CD4-positive, alpha-beta T cell (primary cell): ENCODE measurements at regions not wholly inside any gene's neighbourhood (a gene's known extent, or its start where the extent isn't known, plus 50 kb on each side); places are given as distances from the start of the nearest gene placed in this dataset.

Source experiments
- ATAC-seq: fragments of 200-7000 bp; cut with Tn5 transposase; one replicate; pipeline ENCODE4 v1.10.0; 2022; ENCODE audit warnings: mild to moderate bottlenecking; ENCODE audit not compliant: poor library complexity
- CTCF ChIA-PET: fragments of 350-600 bp; sonication (Branson Sonifier 250); formaldehyde crosslinking; loops from one replicate; lab custom pipeline; 2021; ENCODE audit warnings: antibody characterized with exemption, inconsistent platforms; lab: Charles Lee
- POLR2A ChIA-PET: fragments of 350-600 bp; sonication (Branson Sonifier 250); formaldehyde crosslinking; loops from one replicate; lab custom pipeline; 2021; ENCODE audit warnings: antibody characterized with exemption, inconsistent platforms; lab: Charles Lee
- DNase-seq, 14 experiments: peaks; one replicate each; pipeline ENCODE4 v3.0.0-alpha.2; 2013 to 2020; ENCODE audit warnings: mixed read lengths in 2 of 14
- H3K27ac ChIP-seq, 2 donors: one replicate each; pipeline versions ENCODE4 v1.5.1 to v1.7.0; 2013; ENCODE audit warnings: low read length in 2 of 2, low read depth in 1 of 2, mild to moderate bottlenecking in 1 of 2
- H3K27me3 ChIP-seq, 2 experiments: 1 replicate in 1 of 2; 2 replicates in 1 of 2; pipeline versions ENCODE4 v1.6.1 to v1.7.0; 2013; ENCODE audit warnings: low read length in 2 of 2, control low read depth in 1 of 2, mild to moderate bottlenecking in 1 of 2, moderate library complexity in 1 of 2; ENCODE audit not compliant: insufficient read depth in 2 of 2, control insufficient read depth in 1 of 2
- H3K36me3 ChIP-seq: one replicate; pipeline ENCODE4 v1.6.1; 2013; ENCODE audit warnings: low read length, control low read depth; ENCODE audit not compliant: insufficient read depth
- H3K4me1 ChIP-seq: one replicate; pipeline ENCODE4 v1.6.1; 2013; ENCODE audit warnings: low read length, control low read depth; ENCODE audit not compliant: insufficient read depth
- H3K4me3 ChIP-seq: one replicate; pipeline ENCODE4 v1.5.1; 2013; ENCODE audit warnings: mild to moderate bottlenecking, low read length, moderate library complexity
- H3K9me3 ChIP-seq, 2 experiments: 1 replicate in 1 of 2; 2 replicates in 1 of 2; pipeline versions ENCODE4 v1.6.1 to v1.7.0; 2013; ENCODE audit warnings: low read length in 2 of 2, mild to moderate bottlenecking in 2 of 2, control low read depth in 1 of 2, moderate library complexity in 1 of 2; ENCODE audit not compliant: control insufficient read depth in 1 of 2, insufficient read depth in 1 of 2
- H3K27ac Mint-ChIP-seq: one replicate; pipeline ENCODE4 v1.8.0; 2020; ENCODE audit warnings: mixed read lengths
- H3K27me3 Mint-ChIP-seq: one replicate; pipeline ENCODE4 v1.8.0; 2021; ENCODE audit warnings: mixed read lengths
- H3K36me3 Mint-ChIP-seq: one replicate; pipeline ENCODE4 v1.8.0; 2021; ENCODE audit warnings: low read depth, mixed read lengths
- H3K4me1 Mint-ChIP-seq: one replicate; pipeline ENCODE4 v1.8.0; 2021; ENCODE audit warnings: low read depth, mixed read lengths
- H3K4me3 Mint-ChIP-seq: one replicate; pipeline ENCODE4 v1.8.0; 2020; ENCODE audit warnings: mild to moderate bottlenecking, mixed read lengths
- H3K9me3 Mint-ChIP-seq: one replicate; pipeline ENCODE4 v1.8.0; 2020; ENCODE audit warnings: mixed read lengths
- CTCF ChIP-seq: fragments of 200-600 bp; IDR thresholded peaks from one replicate; pipeline ENCODE4 v1.8.0; 2022; ENCODE audit warnings: antibody characterized with exemption, mild to moderate bottlenecking
- intact Hi-C, 2 experiments: fragments of 100-400 bp; cut with DNase I in 1 of 2; cut with micrococcal nuclease in 1 of 2; formaldehyde crosslinking; loops; one replicate each; pipeline versions ENCODE4 v1.15.1 to v1.9.0; 2023 to 2025; cut with DNase I, micrococcal nuclease

- POLR2A ChIA-PET = no interaction called here
These were observed 185.9 kb upstream of the LINGO1 start for GRCh38 chr15:77818484-77819047.

GRCh38 chr15:77817434-77817833, 184.7 kb upstream of the LINGO1 start:
- intact Hi-C loops = no loop called here
- no peak for ATAC-seq
- H3K27ac Mint-ChIP-seq = no peak overlapping the region

More at GRCh38 chr15:77818484-77819047, 185.9 kb upstream of the LINGO1 start:
- CTCF ChIA-PET = no interaction called here
- intact Hi-C loops = no loop called here
- no peak overlapping the region for H3K27ac ChIP-seq
- no peaks in the 10 kb centered on the region for H3K36me3 ChIP-seq
- no peak for ATAC-seq
- no peaks in the 10 kb centered on the region for H3K9me3 ChIP-seq
- H3K4me1 Mint-ChIP-seq = no peaks in the 10 kb centered on the region
- H3K36me3 Mint-ChIP-seq = no peaks in the 10 kb centered on the region
- no peaks in the 10 kb centered on the region for H3K9me3 Mint-ChIP-seq
- no peak overlapping the region for H3K4me3 Mint-ChIP-seq
- no peak overlapping the region for H3K27ac Mint-ChIP-seq
- DNase-seq = no peak
- H3K27me3 ChIP-seq = peaks cover 16 to 45% of the 10 kb centered on the region in 2 experiments
- H3K27me3 Mint-ChIP-seq = peaks cover 59% of the 10 kb centered on the region
- no peak for TF ChIP-seq CTCF
- H3K4me1 ChIP-seq = no peaks in the 10 kb centered on the region
- no peak overlapping the region for H3K4me3 ChIP-seq

GRCh38 chr15:77816983-77817382, 184.3 kb upstream of the LINGO1 start:
- no peak overlapping the region for H3K27ac ChIP-seq
- H3K27ac Mint-ChIP-seq = no peak overlapping the region
- ChIA-PET POLR2A (no interaction called here), CTCF (no interaction called here)
- H3K27me3 Mint-ChIP-seq = peaks cover 46% of the 10 kb centered on the region
- intact Hi-C loops = no loop called here
- DNase-seq (no peak), ATAC-seq (no peak)
- TF ChIP-seq CTCF = no peak
- H3K36me3 Mint-ChIP-seq = no peaks in the 10 kb centered on the region
- H3K9me3 Mint-ChIP-seq = no peaks in the 10 kb centered on the region
- H3K27me3 ChIP-seq = peaks cover 16 to 41% of the 10 kb centered on the region in 2 experiments
- no peaks in the 10 kb centered on the region for H3K9me3 ChIP-seq
- H3K4me1 Mint-ChIP-seq = no peaks in the 10 kb centered on the region
- no peak overlapping the region for H3K4me3 ChIP-seq
- no peaks in the 10 kb centered on the region for H3K36me3 ChIP-seq
- no peaks in the 10 kb centered on the region for H3K4me1 ChIP-seq
- H3K4me3 Mint-ChIP-seq = no peak overlapping the region

More at GRCh38 chr15:77817434-77817833, 184.7 kb upstream of the LINGO1 start:
- no peak for DNase-seq
- Mint-ChIP-seq H3K4me3 (no peak overlapping the region), H3K36me3 (no peaks in the 10 kb centered on the region), H3K27me3 (peaks cover 50% of the 10 kb centered on the region), H3K4me1 (no peaks in the 10 kb centered on the region), H3K9me3 (no peaks in the 10 kb centered on the region)
- ChIA-PET CTCF (no interaction called here), POLR2A (no interaction called here)
- Histone ChIP-seq H3K27me3 (peaks cover 16 to 41% of the 10 kb centered on the region in 2 experiments), H3K27ac (no peak overlapping the region), H3K36me3 (no peaks in the 10 kb centered on the region), H3K4me3 (no peak overlapping the region), H3K9me3 (no peaks in the 10 kb centered on the region), H3K4me1 (no peaks in the 10 kb centered on the region)
- no peak for TF ChIP-seq CTCF
